ENCODE measurements at regions not wholly inside any gene's neighbourhood (a gene's known extent, or its start where the extent isn't known, plus 50 kb on each side); places are given as distances from the start of the nearest gene placed in this dataset.

DNA sequence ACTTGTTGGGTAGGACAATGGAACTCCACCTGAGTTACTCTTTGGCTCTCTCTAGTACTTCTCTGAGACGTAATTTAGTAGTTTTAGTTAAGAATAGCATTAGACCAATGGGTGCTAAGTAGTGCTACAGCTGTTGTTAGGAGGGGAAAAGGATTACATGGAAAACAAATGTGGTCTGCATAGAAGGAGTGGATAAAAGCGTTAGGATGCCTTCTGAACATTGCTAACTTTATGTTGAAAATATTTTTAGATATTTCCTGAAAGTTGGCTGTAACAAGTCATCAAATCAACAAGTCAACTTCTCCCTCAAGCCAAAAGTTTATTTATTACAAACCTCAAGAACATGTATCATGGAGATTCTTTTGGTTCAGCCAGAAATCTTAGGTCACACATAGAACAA lies 409.5 kb upstream of the MEF2C start:
- H3K9me3 ChIP-seq (ENCODE audit: insufficient read depth in 2 of 2, low read depth in 1 of 2, low read length in 1 of 2): no peaks in the 10 kb centered on the region
- 0 out of 2 replicates have a peak overlapping the region, but pooled peaks have one; percentile 34 for H2AFZ ChIP-seq (ENCODE audit: low read length)
- no peak overlapping the region for H3K4me2 ChIP-seq (ENCODE audit: insufficient read depth in 1 of 2, low read depth in 2 of 2, low read length in 2 of 2)
- no peak overlapping the region for H3K4me3 ChIP-seq (ENCODE audit: extremely low read depth in 1 of 4, insufficient read depth in 2 of 4, low read depth in 3 of 4, low read length in 4 of 4)
- H4K5ac ChIP-seq (ENCODE audit: insufficient read length, low read depth, low read length): no peak overlapping the region
- no peak overlapping the region for H2BK20ac ChIP-seq (ENCODE audit: low read length)
- no peaks in the 10 kb centered on the region for H4K20me1 ChIP-seq (replicated peaks in 1 of 2; ENCODE audit: control insufficient read depth in 1 of 2, insufficient read depth in 2 of 2, low read length in 2 of 2)
- no peak overlapping the region for H3K4ac ChIP-seq (replicated peaks; ENCODE audit: insufficient read length, low read depth, low read length)
- H3K23me2 ChIP-seq (ENCODE audit: low read depth, low read length): no peaks in the 10 kb centered on the region
- no peak overlapping the region for H3K56ac ChIP-seq (replicated peaks; ENCODE audit: insufficient read length, low read depth, low read length)
- H2BK5ac ChIP-seq (ENCODE audit: low read depth, low read length): no peak overlapping the region
- 91% methylated on average over 2 of the region's 2 CpGs; no CpG with 5 or more reads in 1 of the 2 experiments for WGBS, 2 experiments (ENCODE audit: extremely low coverage in 1 of 2, insufficient coverage in 1 of 2, insufficient read length in 1 of 2, insufficient replicate concordance in 2 of 2, low coverage in 1 of 2, low lambda C conversion rate in 2 of 2, missing lambda C conversion rate in 1 of 2)
- H4K91ac ChIP-seq (replicated peaks; ENCODE audit: insufficient read length, low read length): no peak overlapping the region
- DNase-seq (ENCODE audit: low read depth in 1 of 2, low spot score in 2 of 2) (no peak), FAIRE-seq (no peak)
- H3K18ac ChIP-seq (ENCODE audit: extremely low read depth, low read length): no peak overlapping the region
- no peak overlapping the region for H3K27ac ChIP-seq (ENCODE audit: low read depth, low read length)
- peaks cover 0 to 1% (median 0%) of the 10 kb centered on the region in 4 experiments; a peak in 1 of 7 replicates for H3K27me3 ChIP-seq (replicated peaks in 1 of 4; ENCODE audit: control insufficient read depth in 3 of 4, extremely low read depth in 1 of 4, insufficient read depth in 3 of 4, low read length in 3 of 4)
- no peak overlapping the region for H3K23ac ChIP-seq (ENCODE audit: insufficient read length)
- no peak overlapping the region for H2AK5ac ChIP-seq (ENCODE audit: low read depth, low read length)
- H3K79me2 ChIP-seq (ENCODE audit: control insufficient read depth in 1 of 2, insufficient read depth in 2 of 2, low read length in 2 of 2): no peaks in the 10 kb centered on the region
- no peaks in the 10 kb centered on the region; a peak in 1 of 8 replicates for H3K36me3 ChIP-seq (ENCODE audit: control insufficient read depth in 2 of 4, insufficient read depth in 4 of 4, low read length in 3 of 4)
- ChIA-PET CTCF (ENCODE audit: partially characterized antibody) (no interaction called here), POLR2A (ENCODE audit: partially characterized antibody) (no interaction called here)
- H4K8ac ChIP-seq (ENCODE audit: extremely low read depth, insufficient read depth, low read length): no peak overlapping the region
- H3K79me1 ChIP-seq (ENCODE audit: low read depth, low read length): no peaks in the 10 kb centered on the region
- H3K9ac ChIP-seq (replicated peaks in 1 of 4; ENCODE audit: extremely low read depth in 1 of 4, low read depth in 3 of 4, low read length in 3 of 4): no peak overlapping the region
- no peak overlapping the region for H3K14ac ChIP-seq (ENCODE audit: insufficient read length)
- no peak overlapping the region for H2BK12ac ChIP-seq (ENCODE audit: low read depth, low read length)
- no peak overlapping the region for H2BK15ac ChIP-seq (ENCODE audit: low read length)
- H3K4me1 ChIP-seq (replicated peaks in 1 of 4; ENCODE audit: control insufficient read depth in 3 of 4, insufficient read depth in 4 of 4, low read length in 3 of 4): no peaks in the 10 kb centered on the region
- H2BK120ac ChIP-seq (replicated peaks; ENCODE audit: low read depth, low read length): no peak overlapping the region
- TF ChIP-seq SIX5 (IDR thresholded peaks at IDR 0.05; ENCODE audit: low read depth, low read length) (no peak), CTCF (IDR thresholded peaks at IDR 0.05; ENCODE audit: control extremely low read depth in 1 of 3, insufficient read depth in 1 of 3, low read depth in 1 of 3, low read length in 3 of 3) (no peak), TBP (IDR thresholded peaks at IDR 0.05; ENCODE audit: low read depth, low read length) (no peak), CHD1 (IDR thresholded peaks at IDR 0.05; ENCODE audit: low read depth, low read length) (no peak), USF2 (IDR thresholded peaks at IDR 0.05; ENCODE audit: low read length) (no peak), EZH2 (IDR thresholded peaks at IDR 0.05; ENCODE audit: low read depth, low read length, severe bottlenecking) (no peak), POLR2A (IDR thresholded peaks at IDR 0.05; ENCODE audit: control extremely low read depth in 1 of 2, low read depth in 2 of 2, low read length in 2 of 2) (no peak), NANOG (IDR thresholded peaks at IDR 0.05; ENCODE audit: insufficient read depth, low read depth, low read length, poor library complexity, severe bottlenecking) (no peak), RBBP5 (IDR thresholded peaks at IDR 0.05; ENCODE audit: borderline replicate concordance, low read depth, low read length) (no peak), CBX5 (IDR thresholded peaks at IDR 0.05; ENCODE audit: low read depth, low read length) (no peak), SIRT6 (IDR thresholded peaks at IDR 0.05; ENCODE audit: low read length) (no peak), BRCA1 (IDR thresholded peaks at IDR 0.05; ENCODE audit: low read depth, low read length) (no peak)
